ENCODE measurements at regions not wholly inside any gene's neighbourhood (a gene's known extent, or its start where the extent isn't known, plus 50 kb on each side); places are given as distances from the start of the nearest gene placed in this dataset.

DNA sequence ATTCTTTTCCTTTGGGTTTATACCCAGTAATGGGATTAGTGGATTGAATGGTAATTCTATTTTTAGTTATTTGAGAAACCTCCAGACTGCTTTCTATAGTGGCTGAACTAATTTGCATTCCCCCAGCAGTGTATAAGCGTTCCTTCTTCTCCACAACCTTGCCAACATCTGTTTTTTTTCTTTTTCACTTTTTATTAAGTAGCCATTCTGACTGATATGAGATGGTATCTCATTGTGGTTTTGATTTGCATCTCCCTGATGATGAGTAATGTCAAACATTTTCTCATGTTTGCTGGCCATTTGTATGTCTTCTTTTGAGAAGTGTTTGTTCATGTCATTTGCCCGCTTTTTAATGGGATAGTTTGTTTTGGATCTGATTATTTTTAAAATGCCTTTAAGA is 64.1 kb upstream of the MEIS1 start:
- TF ChIP-seq, protein P1, sequence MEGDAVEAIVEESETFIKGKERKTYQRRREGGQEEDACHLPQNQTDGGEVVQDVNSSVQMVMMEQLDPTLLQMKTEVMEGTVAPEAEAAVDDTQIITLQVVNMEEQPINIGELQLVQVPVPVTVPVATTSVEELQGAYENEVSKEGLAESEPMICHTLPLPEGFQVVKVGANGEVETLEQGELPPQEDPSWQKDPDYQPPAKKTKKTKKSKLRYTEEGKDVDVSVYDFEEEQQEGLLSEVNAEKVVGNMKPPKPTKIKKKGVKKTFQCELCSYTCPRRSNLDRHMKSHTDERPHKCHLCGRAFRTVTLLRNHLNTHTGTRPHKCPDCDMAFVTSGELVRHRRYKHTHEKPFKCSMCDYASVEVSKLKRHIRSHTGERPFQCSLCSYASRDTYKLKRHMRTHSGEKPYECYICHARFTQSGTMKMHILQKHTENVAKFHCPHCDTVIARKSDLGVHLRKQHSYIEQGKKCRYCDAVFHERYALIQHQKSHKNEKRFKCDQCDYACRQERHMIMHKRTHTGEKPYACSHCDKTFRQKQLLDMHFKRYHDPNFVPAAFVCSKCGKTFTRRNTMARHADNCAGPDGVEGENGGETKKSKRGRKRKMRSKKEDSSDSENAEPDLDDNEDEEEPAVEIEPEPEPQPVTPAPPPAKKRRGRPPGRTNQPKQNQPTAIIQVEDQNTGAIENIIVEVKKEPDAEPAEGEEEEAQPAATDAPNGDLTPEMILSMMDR (conservative IDR thresholded peaks at IDR 0.05; ENCODE audit: low read depth, low read length), result no peak
- no peak for TF ChIP-seq EZH2 (IDR thresholded peaks at IDR 0.05; ENCODE audit: borderline replicate concordance, low read depth, low read length, poor library complexity, severe bottlenecking)
